ENCODE measurements at regions not wholly inside any gene's neighbourhood (a gene's known extent, or its start where the extent isn't known, plus 50 kb on each side); places are given as distances from the start of the nearest gene placed in this dataset.
"Not testable (repeated sequence)": the region's sequence is repeated elsewhere in the genome, so short reads cannot be mapped to it uniquely, and the experiment has no call there.

DNA sequence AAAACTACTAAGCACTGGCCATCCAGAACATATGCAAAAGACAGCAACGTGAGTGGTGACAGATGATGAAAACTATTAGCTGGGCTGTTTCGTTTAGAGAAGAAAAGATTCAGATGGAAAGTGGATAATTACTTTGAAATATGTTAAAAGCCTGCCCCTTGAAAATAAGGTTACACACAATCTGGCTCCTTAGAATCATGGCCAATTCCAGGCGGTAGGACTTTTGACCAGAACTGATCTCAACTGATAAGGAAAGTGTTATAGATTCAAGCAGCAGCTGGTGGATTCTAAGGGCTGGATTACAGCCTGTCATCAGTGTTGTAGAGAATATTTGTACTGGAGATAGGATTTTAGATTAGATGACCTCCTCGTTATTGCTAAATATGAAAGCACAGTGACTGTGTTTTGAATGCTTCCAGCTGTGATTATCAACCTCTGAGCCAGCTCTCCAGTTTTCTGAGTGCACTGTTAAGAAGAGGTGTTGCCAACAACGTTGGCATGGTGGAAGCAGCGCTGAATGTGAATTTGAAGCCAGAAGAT is 75.1 kb downstream of the KBTBD2 start:
- H3K27me3 ChIP-seq; H3K9me3 ChIP-seq; H3K27ac ChIP-seq; DNase-seq; H3K36me3 ChIP-seq; H3K4me3 ChIP-seq; H3K4me1 ChIP-seq; intact Hi-C loops (cut with DNase I; ENCODE audit: low total_unique reads): not testable (repeated sequence)

GRCh38 chr7:32814779-32815178 is 76.8 kb downstream of the KBTBD2 start:
- H3K27me3 ChIP-seq, H3K4me3 ChIP-seq: not testable (repeated sequence)

DNA sequence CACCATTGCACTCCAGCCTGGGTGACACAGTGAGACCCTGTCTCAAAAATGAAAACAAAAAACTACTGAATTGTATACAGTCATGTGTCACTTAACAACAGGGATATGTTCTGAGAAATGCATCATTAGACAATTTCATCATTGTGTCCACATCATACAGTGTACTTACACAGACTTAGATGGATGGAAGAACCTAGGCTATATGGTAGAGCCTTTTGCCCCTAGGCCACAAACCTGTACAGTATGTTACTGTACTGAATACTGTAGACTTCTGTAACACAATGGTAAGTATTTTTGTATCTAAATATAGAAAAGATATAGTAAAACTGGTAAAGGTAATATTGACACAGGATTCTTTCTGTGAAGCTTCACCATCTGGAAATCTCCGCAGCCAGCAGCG is 81.7 kb downstream of the KBTBD2 start:
- Histone ChIP-seq H3K36me3 (no peaks in the 10 kb centered on the region), H3K9me3 (no peaks in the 10 kb centered on the region), H3K27me3 (no peaks in the 10 kb centered on the region), H3K4me3 (no peak overlapping the region), H3K4me1 (no peaks in the 10 kb centered on the region), H3K27ac (no peak overlapping the region)
- intact Hi-C loops (cut with DNase I; ENCODE audit: low total_unique reads) = no loop called here
- no peak for DNase-seq
- TF ChIP-seq, protein P1, sequence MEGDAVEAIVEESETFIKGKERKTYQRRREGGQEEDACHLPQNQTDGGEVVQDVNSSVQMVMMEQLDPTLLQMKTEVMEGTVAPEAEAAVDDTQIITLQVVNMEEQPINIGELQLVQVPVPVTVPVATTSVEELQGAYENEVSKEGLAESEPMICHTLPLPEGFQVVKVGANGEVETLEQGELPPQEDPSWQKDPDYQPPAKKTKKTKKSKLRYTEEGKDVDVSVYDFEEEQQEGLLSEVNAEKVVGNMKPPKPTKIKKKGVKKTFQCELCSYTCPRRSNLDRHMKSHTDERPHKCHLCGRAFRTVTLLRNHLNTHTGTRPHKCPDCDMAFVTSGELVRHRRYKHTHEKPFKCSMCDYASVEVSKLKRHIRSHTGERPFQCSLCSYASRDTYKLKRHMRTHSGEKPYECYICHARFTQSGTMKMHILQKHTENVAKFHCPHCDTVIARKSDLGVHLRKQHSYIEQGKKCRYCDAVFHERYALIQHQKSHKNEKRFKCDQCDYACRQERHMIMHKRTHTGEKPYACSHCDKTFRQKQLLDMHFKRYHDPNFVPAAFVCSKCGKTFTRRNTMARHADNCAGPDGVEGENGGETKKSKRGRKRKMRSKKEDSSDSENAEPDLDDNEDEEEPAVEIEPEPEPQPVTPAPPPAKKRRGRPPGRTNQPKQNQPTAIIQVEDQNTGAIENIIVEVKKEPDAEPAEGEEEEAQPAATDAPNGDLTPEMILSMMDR (IDR thresholded peaks at IDR 0.05) = no peak

More at GRCh38 chr7:32814779-32815178, 76.8 kb downstream of the KBTBD2 start:
- intact Hi-C loops (cut with DNase I; ENCODE audit: low total_unique reads); DNase-seq; H3K9me3 ChIP-seq; H3K36me3 ChIP-seq; H3K27ac ChIP-seq; H3K4me1 ChIP-seq: not testable (repeated sequence)

- intact Hi-C loops (cut with DNase I; ENCODE audit: low total_unique reads) = no loop called here
- no peaks in the 10 kb centered on the region for H3K27me3 ChIP-seq
- H3K4me1 ChIP-seq = no peaks in the 10 kb centered on the region
- no peak overlapping the region for H3K27ac ChIP-seq
- H3K9me3 ChIP-seq = no peaks in the 10 kb centered on the region
- no peak for DNase-seq
- H3K36me3 ChIP-seq = no peaks in the 10 kb centered on the region
- H3K4me3 ChIP-seq = no peak overlapping the region
- TF ChIP-seq, protein P1 (IDR thresholded peaks at IDR 0.05) = no peak
Observed at GRCh38 chr7:32809347-32809746, 82.2 kb downstream of the KBTBD2 start.

- no peaks in the 10 kb centered on the region for H3K36me3 ChIP-seq
- intact Hi-C loops (cut with DNase I; ENCODE audit: low total_unique reads) = no loop called here
- no peak for DNase-seq
Observed at GRCh38 chr7:32803406-32804141, 88.0 kb downstream of the KBTBD2 start.

DNA sequence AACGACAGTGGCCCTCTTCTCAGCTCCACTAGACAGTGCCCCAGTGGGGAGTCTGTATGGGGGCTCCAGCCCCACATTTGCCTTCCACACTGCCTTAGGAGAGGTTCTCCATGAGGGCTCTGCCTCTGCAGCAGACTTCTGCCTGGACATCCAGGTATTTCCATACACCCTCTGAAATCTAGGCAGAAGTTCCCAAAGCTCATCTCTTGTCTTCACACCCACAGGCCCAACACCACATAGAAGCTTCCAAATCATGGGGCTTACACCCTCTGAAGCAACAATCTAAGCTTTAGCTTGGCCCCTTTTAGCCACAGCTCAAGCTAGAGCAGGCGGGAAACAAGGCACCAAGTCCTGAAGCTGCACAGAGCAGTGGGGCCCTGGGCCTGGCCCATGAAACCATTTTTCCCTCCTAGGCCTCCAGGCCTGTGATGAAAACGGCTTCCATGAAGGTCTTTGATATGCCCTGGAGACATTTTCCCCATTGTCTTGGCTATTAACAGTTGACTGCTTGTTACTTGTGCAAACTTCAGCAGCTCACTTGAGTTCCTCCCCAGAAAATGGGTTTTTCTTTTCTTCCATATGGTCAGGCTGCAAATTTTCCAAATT is 89.2 kb downstream of the KBTBD2 start:
- Histone ChIP-seq H3K4me3 (no peak overlapping the region), H3K9me3 (no peaks in the 10 kb centered on the region), H3K36me3 (no peaks in the 10 kb centered on the region), H3K4me1 (no peaks in the 10 kb centered on the region), H3K27me3 (no peaks in the 10 kb centered on the region), H3K27ac (no peak overlapping the region)
- TF ChIP-seq, protein P1 (IDR thresholded peaks at IDR 0.05) = no peak
- intact Hi-C loops (cut with DNase I; ENCODE audit: low total_unique reads) = no loop called here
- no peak for DNase-seq

More at GRCh38 chr7:32803406-32804141, 88.0 kb downstream of the KBTBD2 start:
- Histone ChIP-seq H3K4me3 (no peak overlapping the region), H3K27me3 (no peaks in the 10 kb centered on the region), H3K9me3 (no peaks in the 10 kb centered on the region), H3K4me1 (no peaks in the 10 kb centered on the region), H3K27ac (no peak overlapping the region)
- TF ChIP-seq, protein P1 (IDR thresholded peaks at IDR 0.05) = no peak

DNA sequence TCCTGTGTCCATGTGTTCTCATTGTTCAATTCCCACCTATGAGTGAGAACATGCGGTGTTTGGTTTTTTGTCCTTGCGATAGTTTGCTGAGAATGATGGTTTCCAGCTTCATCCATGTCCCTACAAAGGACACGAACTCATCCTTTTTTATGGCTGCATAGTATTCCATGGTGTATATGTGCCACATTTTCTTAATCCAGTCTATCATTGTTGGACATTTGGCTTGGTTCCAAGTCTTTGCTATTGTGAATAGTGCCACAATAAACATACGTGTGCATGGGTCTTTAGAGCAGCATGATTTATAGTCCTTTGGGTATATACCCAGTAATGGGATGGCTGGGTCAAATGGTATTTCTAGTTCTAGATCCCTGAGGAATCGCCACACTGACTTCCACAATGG is 98.5 kb downstream of the KBTBD2 start:
- H3K4me3 ChIP-seq; H3K27ac ChIP-seq; H3K27me3 ChIP-seq; DNase-seq; H3K9me3 ChIP-seq; H3K4me1 ChIP-seq; intact Hi-C loops (cut with DNase I; ENCODE audit: low total_unique reads); H3K36me3 ChIP-seq: not testable (repeated sequence)

- H3K9me3 ChIP-seq; H3K27ac ChIP-seq; H3K36me3 ChIP-seq; intact Hi-C loops (cut with DNase I; ENCODE audit: low total_unique reads); H3K4me3 ChIP-seq; H3K4me1 ChIP-seq; DNase-seq; H3K27me3 ChIP-seq: not testable (repeated sequence)
Observed at GRCh38 chr7:32790766-32791430, 100.7 kb downstream of the KBTBD2 start.

GRCh38 chr7:32789266-32789665 is 102.3 kb downstream of the KBTBD2 start:
- H3K4me1 ChIP-seq; intact Hi-C loops (cut with DNase I; ENCODE audit: low total_unique reads); H3K9me3 ChIP-seq; H3K27ac ChIP-seq; H3K36me3 ChIP-seq; H3K27me3 ChIP-seq; DNase-seq; H3K4me3 ChIP-seq: not testable (repeated sequence)

DNA sequence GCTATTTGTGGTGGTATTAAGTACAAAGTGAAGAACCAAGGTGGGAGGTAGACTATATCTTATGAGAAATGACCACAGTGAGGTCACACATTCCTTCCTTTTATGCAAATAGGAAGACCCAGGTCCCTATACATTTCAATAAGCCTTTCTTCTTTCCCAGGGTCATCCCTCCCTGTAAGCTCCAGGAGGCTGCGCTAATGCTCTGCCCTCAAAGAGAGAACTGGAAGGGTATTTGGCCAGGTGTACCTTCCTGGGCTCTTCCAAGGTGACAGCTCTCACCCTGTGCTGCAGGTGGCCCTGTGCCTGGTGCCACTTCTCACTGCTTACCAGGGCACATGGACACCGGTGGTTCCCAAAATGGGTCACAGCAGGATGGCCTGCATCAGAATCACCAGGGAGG is 103.4 kb downstream of the KBTBD2 start:
- H3K27ac ChIP-seq; H3K27me3 ChIP-seq; H3K4me1 ChIP-seq; H3K9me3 ChIP-seq; intact Hi-C loops (cut with DNase I; ENCODE audit: low total_unique reads); H3K36me3 ChIP-seq; H3K4me3 ChIP-seq; DNase-seq: not testable (repeated sequence)

Measured in tibial artery (tissue), 4 donors.